HepG2 (cell line): ENCODE measurements at regions not wholly inside any gene's neighbourhood (a gene's known extent, or its start where the extent isn't known, plus 50 kb on each side); places are given as distances from the start of the nearest gene placed in this dataset.

Experiments
- ATAC-seq: fragments of 200-7000 bp; cut with Tn5 transposase; 3 replicates; pipeline ENCODE4 v1.9.1; 2020; ENCODE audit warnings: mild to moderate bottlenecking, moderate library complexity
- BruUV-seq: library from RNA; stranded (reverse); fragments of 400-500 nt; replicated peaks from 2 replicates; lab custom pipeline; 2021; lab: Mats Ljungman, UMichigan
- CTCF ChIA-PET: fragments of 300-600 bp; formaldehyde crosslinking; extraction: SDS; loops from one replicate; lab custom pipeline; 2021; ENCODE audit warnings: low total read pairs, inconsistent platforms, low intra/inter-chr PET ratio; lab: Yijun Ruan, JAX
- POLR2A ChIA-PET: fragments of 350-600 bp; sonication (Branson Sonifier 250); formaldehyde crosslinking; loops from one replicate; lab custom pipeline; 2020; ENCODE audit warnings: antibody characterized with exemption, inconsistent platforms; lab: Yijun Ruan, JAX
- DNase-seq: peaks from one replicate; pipeline ENCODE4 v3.0.0-alpha.2; 2015; ENCODE audit warnings: low spot score
- FAIRE-seq: peaks from 3 replicates; lab custom pipeline; 2011; peaks lifted over from hg19 to GRCh38; lab: Jason Lieb, UNC
- H2AFZ ChIP-seq: one replicate; pipeline ENCODE4 v1.6.1; 2011; ENCODE audit warnings: low read length, inconsistent platforms
- H3K27ac ChIP-seq: fragments of 300-600 bp; 3 replicates; pipeline ENCODE4 v1.8.0; 2011; ENCODE audit warnings: mixed run types, mild to moderate bottlenecking, mixed read lengths, low read length, inconsistent platforms; ENCODE audit not compliant: insufficient read depth; ENCODE audit errors: extremely low read length
- H3K27me3 ChIP-seq, 2 experiments: fragments of 200-600 bp in 1 of 2; 2 replicates in 1 of 2; 3 replicates in 1 of 2; pipeline versions ENCODE4 v1.6.0 to v1.8.0; 2011; ENCODE audit warnings: low read length in 2 of 2, mild to moderate bottlenecking in 2 of 2, moderate library complexity in 2 of 2, inconsistent platforms in 1 of 2; ENCODE audit not compliant: insufficient read depth in 2 of 2, control insufficient read depth in 1 of 2
- H3K36me3 ChIP-seq, 2 experiments: fragments of 200-600 bp in 1 of 2; replicated peaks in 1 of 2; 2 replicates in 1 of 2; 3 replicates in 1 of 2; pipeline versions ENCODE4 v1.5.1 to v1.8.0; 2011; ENCODE audit warnings: low read length in 2 of 2, inconsistent platforms in 1 of 2; ENCODE audit not compliant: insufficient read depth in 2 of 2, control insufficient read depth in 1 of 2
- H3K4me1 ChIP-seq: 2 replicates; pipeline ENCODE4 v1.5.1; 2012; ENCODE audit warnings: low read length, inconsistent platforms; ENCODE audit not compliant: insufficient read depth
- H3K4me2 ChIP-seq: 2 replicates; pipeline ENCODE4 v1.6.0; 2011; ENCODE audit warnings: low read depth, low read length, inconsistent platforms
- H3K4me3 ChIP-seq, 3 experiments: fragments of 200-600 bp in 1 of 3; sonication (generic), shearing (Covaris generic) in 1 of 3; replicated peaks in 1 of 3; 2 replicates each; pipeline ENCODE4 v1.5.1; 2011 to 2016; ENCODE audit warnings: low read length in 3 of 3, inconsistent platforms in 2 of 3, low read depth in 2 of 3, mild to moderate bottlenecking in 2 of 3, control low read depth in 1 of 3, mixed read lengths in 1 of 3; ENCODE audit not compliant: insufficient read depth in 1 of 3
- H3K79me2 ChIP-seq: one replicate; pipeline ENCODE4 v1.6.1; 2011; ENCODE audit warnings: low read length, inconsistent platforms; ENCODE audit not compliant: insufficient read depth
- H3K9ac ChIP-seq: 2 replicates; pipeline ENCODE4 v1.6.0; 2011; ENCODE audit warnings: mild to moderate bottlenecking, low read depth, low read length, inconsistent platforms; ENCODE audit not compliant: insufficient read depth
- H3K9me3 ChIP-seq: 2 replicates; pipeline ENCODE4 v1.5.1; 2012; ENCODE audit warnings: mild to moderate bottlenecking, low read length
- H4K20me1 ChIP-seq: 2 replicates; pipeline ENCODE4 v1.6.0; 2011; ENCODE audit warnings: inconsistent platforms, mild to moderate bottlenecking, low read length, moderate library complexity; ENCODE audit not compliant: insufficient read depth
- HMG20B ChIP-seq: conservative IDR thresholded peaks from 2 replicates; pipeline ENCODE4 v1.6.1; 2016; ENCODE audit warnings: missing genetic modification reagents, missing compliant biosample characterization
- MZF1 ChIP-seq: sonication (generic); formaldehyde crosslinking; IDR thresholded peaks from 2 replicates; pipeline ENCODE4 v1.8.1; 2023; ENCODE audit warnings: mild to moderate bottlenecking, missing genetic modification reagents, borderline replicate concordance
- NFE2L1 ChIP-seq: sonication (generic); formaldehyde crosslinking; IDR thresholded peaks from 2 replicates; pipeline ENCODE4 v1.4.0; 2020; ENCODE audit warnings: missing genetic modification reagents, mild to moderate bottlenecking, borderline replicate concordance
- PITX1 ChIP-seq: sonication (generic); formaldehyde crosslinking; IDR thresholded peaks from 2 replicates; pipeline ENCODE4 v1.5.1; 2020; ENCODE audit warnings: mild to moderate bottlenecking, missing genetic modification reagents
- ZIK1 ChIP-seq: sonication (generic); formaldehyde crosslinking; IDR thresholded peaks from 2 replicates; pipeline ENCODE4 v1.5.0; 2020; ENCODE audit warnings: mild to moderate bottlenecking, low read depth, missing genetic modification reagents, borderline replicate concordance
- ZNF10 ChIP-seq: sonication (generic); formaldehyde crosslinking; IDR thresholded peaks from 2 replicates; pipeline ENCODE4 v1.4.0; 2020; ENCODE audit warnings: mild to moderate bottlenecking, low read depth, missing genetic modification reagents, borderline replicate concordance
- WGBS: methylation state at CpG from one replicate; pipeline ENCODE4 v1.1.6; 2017; ENCODE audit warnings: low lambda C conversion rate; 5-methylcytosine and 5-hydroxymethylcytosine counted together
- in situ Hi-C: cut with HindIII; loops from 2 replicates; pipeline ENCODE4 v1.10.0; 2017; ENCODE audit warnings: low pct_unique_long_range_greater_than_20kb; ENCODE audit not compliant: extremely low pct_ligation_motif_present
- intact Hi-C: fragments of 100-400 bp; cut with micrococcal nuclease; formaldehyde crosslinking; loops from one replicate; pipeline ENCODE4 v1.10.0; 2022; ENCODE audit not compliant: unreplicated experiment
- TF ChIP-seq, protein P1 (sequence below): IDR thresholded peaks from 2 replicates; pipeline ENCODE4 v1.6.1; 2016; ENCODE audit warnings: low read depth, missing genetic modification reagents, missing compliant biosample characterization
- TF ChIP-seq, protein P2 (sequence below): fragments of 450-650 bp; IDR thresholded peaks from 2 replicates; pipeline ENCODE4 v1.6.1; 2017; ENCODE audit warnings: mild to moderate bottlenecking

GRCh38 chr7:13743226-13743625, 246.2 kb downstream of the ETV1 start (continued):
- TF ChIP-seq, protein P1, sequence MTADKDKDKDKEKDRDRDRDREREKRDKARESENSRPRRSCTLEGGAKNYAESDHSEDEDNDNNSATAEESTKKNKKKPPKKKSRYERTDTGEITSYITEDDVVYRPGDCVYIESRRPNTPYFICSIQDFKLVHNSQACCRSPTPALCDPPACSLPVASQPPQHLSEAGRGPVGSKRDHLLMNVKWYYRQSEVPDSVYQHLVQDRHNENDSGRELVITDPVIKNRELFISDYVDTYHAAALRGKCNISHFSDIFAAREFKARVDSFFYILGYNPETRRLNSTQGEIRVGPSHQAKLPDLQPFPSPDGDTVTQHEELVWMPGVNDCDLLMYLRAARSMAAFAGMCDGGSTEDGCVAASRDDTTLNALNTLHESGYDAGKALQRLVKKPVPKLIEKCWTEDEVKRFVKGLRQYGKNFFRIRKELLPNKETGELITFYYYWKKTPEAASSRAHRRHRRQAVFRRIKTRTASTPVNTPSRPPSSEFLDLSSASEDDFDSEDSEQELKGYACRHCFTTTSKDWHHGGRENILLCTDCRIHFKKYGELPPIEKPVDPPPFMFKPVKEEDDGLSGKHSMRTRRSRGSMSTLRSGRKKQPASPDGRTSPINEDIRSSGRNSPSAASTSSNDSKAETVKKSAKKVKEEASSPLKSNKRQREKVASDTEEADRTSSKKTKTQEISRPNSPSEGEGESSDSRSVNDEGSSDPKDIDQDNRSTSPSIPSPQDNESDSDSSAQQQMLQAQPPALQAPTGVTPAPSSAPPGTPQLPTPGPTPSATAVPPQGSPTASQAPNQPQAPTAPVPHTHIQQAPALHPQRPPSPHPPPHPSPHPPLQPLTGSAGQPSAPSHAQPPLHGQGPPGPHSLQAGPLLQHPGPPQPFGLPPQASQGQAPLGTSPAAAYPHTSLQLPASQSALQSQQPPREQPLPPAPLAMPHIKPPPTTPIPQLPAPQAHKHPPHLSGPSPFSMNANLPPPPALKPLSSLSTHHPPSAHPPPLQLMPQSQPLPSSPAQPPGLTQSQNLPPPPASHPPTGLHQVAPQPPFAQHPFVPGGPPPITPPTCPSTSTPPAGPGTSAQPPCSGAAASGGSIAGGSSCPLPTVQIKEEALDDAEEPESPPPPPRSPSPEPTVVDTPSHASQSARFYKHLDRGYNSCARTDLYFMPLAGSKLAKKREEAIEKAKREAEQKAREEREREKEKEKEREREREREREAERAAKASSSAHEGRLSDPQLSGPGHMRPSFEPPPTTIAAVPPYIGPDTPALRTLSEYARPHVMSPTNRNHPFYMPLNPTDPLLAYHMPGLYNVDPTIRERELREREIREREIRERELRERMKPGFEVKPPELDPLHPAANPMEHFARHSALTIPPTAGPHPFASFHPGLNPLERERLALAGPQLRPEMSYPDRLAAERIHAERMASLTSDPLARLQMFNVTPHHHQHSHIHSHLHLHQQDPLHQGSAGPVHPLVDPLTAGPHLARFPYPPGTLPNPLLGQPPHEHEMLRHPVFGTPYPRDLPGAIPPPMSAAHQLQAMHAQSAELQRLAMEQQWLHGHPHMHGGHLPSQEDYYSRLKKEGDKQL (CRISPR knock-in tag), result no peak
- TF ChIP-seq MZF1 (CRISPR knock-in tag) (no peak), PITX1 (CRISPR knock-in tag) (no peak)

DNA sequence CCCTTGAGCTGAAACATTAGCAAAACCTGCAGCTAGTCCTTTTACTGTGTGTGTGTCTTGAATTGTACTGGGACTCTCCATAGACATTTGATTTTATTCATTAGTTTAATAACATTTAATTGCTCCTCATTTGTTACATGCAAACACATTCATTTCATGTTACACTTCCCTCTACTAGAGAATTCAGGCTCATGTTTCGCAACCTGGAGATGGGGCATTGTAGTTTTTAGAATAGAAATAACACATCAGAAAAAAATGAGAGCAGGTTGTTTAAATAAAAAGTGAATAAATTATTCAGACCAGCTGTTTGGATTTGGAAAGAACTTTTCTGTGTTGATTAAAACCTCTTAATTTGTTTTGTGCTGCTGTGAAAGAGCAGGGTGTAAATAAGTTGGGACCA, 243.9 kb downstream of the ETV1 start:
- BruUV-seq, result no TSS peak
- WGBS, result 15% methylated on average over 1 of the region's 1 CpG
- TF ChIP-seq HMG20B (no peak), ZNF10 (CRISPR knock-in tag) (no peak), ZIK1 (CRISPR knock-in tag) (no peak), NFE2L1 (CRISPR knock-in tag) (no peak)
- TF ChIP-seq, protein P2, sequence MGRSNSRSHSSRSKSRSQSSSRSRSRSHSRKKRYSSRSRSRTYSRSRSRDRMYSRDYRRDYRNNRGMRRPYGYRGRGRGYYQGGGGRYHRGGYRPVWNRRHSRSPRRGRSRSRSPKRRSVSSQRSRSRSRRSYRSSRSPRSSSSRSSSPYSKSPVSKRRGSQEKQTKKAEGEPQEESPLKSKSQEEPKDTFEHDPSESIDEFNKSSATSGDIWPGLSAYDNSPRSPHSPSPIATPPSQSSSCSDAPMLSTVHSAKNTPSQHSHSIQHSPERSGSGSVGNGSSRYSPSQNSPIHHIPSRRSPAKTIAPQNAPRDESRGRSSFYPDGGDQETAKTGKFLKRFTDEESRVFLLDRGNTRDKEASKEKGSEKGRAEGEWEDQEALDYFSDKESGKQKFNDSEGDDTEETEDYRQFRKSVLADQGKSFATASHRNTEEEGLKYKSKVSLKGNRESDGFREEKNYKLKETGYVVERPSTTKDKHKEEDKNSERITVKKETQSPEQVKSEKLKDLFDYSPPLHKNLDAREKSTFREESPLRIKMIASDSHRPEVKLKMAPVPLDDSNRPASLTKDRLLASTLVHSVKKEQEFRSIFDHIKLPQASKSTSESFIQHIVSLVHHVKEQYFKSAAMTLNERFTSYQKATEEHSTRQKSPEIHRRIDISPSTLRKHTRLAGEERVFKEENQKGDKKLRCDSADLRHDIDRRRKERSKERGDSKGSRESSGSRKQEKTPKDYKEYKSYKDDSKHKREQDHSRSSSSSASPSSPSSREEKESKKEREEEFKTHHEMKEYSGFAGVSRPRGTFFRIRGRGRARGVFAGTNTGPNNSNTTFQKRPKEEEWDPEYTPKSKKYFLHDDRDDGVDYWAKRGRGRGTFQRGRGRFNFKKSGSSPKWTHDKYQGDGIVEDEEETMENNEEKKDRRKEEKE, result no peak
- Histone ChIP-seq H3K4me3 (no peak overlapping the region), H3K27me3 (no peaks in the 10 kb centered on the region), H3K4me2 (no peak overlapping the region), H3K9me3 (peaks cover 74% of the 10 kb centered on the region), H4K20me1 (no peaks in the 10 kb centered on the region), H3K79me2 (no peaks in the 10 kb centered on the region), H3K4me1 (no peaks in the 10 kb centered on the region), H3K27ac (no peak overlapping the region), H3K9ac (no peak overlapping the region), H3K36me3 (no peaks in the 10 kb centered on the region), H2AFZ (no peak overlapping the region)
- no peak for ATAC-seq
- in situ Hi-C loops (no loop called here), intact Hi-C loops (loop anchor here (10.0 kb wide), 1 partner anchor 461 kb away; no protein-coding TSS in a partner anchor)
- CTCF ChIA-PET, result no interaction called here
- FAIRE-seq, result no peak
- POLR2A ChIA-PET, result no interaction called here
- DNase-seq, result no peak
